ENCODE measurements at regions not wholly inside any gene's neighbourhood (a gene's known extent, or its start where the extent isn't known, plus 50 kb on each side); places are given as distances from the start of the nearest gene placed in this dataset.

- intact Hi-C loops (cut with DNase I), result no loop called here
- 35 to 62% (median 44%) methylated on average over 9 of the region's 9 CpGs for WGBS, 3 donors
- H3K27me3 ChIP-seq, result no peaks in the 10 kb centered on the region
- peaks cover 2% of the 10 kb centered on the region for H3K4me1 ChIP-seq (ENCODE audit: insufficient read depth)
- H3K27ac ChIP-seq, result no peak overlapping the region
- no peaks in the 10 kb centered on the region for H3K9me3 ChIP-seq
- peak in 3 of 5 donors; percentile 16 to 44 (median 34) for DNase-seq
- H3K4me3 ChIP-seq, result no peak overlapping the region
- TF ChIP-seq EP300 (IDR thresholded peaks at IDR 0.05), result no peak
- TF ChIP-seq POLR2A (IDR thresholded peaks at IDR 0.05), result no peak
- TF ChIP-seq, protein P1, sequence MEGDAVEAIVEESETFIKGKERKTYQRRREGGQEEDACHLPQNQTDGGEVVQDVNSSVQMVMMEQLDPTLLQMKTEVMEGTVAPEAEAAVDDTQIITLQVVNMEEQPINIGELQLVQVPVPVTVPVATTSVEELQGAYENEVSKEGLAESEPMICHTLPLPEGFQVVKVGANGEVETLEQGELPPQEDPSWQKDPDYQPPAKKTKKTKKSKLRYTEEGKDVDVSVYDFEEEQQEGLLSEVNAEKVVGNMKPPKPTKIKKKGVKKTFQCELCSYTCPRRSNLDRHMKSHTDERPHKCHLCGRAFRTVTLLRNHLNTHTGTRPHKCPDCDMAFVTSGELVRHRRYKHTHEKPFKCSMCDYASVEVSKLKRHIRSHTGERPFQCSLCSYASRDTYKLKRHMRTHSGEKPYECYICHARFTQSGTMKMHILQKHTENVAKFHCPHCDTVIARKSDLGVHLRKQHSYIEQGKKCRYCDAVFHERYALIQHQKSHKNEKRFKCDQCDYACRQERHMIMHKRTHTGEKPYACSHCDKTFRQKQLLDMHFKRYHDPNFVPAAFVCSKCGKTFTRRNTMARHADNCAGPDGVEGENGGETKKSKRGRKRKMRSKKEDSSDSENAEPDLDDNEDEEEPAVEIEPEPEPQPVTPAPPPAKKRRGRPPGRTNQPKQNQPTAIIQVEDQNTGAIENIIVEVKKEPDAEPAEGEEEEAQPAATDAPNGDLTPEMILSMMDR (IDR thresholded peaks at IDR 0.05), result no peak
- no peaks in the 10 kb centered on the region for H3K36me3 ChIP-seq
Observed at GRCh38 chr12:67754933-67755697, 106.6 kb downstream of the DYRK2 start.

DNA sequence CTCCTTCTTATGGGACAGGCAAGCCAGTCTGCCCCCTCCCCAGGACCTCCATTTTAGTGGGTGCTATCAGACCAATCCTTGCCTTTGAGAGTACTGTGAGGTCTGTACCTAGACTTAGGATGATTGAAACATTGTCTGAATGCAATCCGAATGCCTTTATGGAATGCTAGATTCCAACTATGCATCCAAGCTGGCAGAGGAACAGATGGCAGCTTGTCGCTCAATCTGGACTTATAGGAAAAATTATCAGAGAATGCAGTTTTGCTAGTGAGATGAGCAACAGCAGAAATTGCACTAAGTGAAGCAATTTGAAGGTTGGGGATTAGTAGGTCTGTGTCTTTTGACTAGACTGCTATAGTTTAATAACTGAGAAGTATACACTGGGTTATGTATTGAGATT, 109.1 kb downstream of the DYRK2 start:
- TF ChIP-seq POLR2A (IDR thresholded peaks at IDR 0.05), result no peak
- TF ChIP-seq, protein P1 (IDR thresholded peaks at IDR 0.05), result no peak
- no peak for TF ChIP-seq EP300 (IDR thresholded peaks at IDR 0.05)
- intact Hi-C loops (cut with DNase I), result no loop called here
- Histone ChIP-seq H3K27me3 (no peaks in the 10 kb centered on the region), H3K4me1 (ENCODE audit: insufficient read depth) (peaks cover 2% of the 10 kb centered on the region), H3K4me3 (no peak overlapping the region), H3K9me3 (no peaks in the 10 kb centered on the region), H3K27ac (no peak overlapping the region), H3K36me3 (no peaks in the 10 kb centered on the region)
- DNase-seq, result no peak
- 92 to 96% (median 96%) methylated on average over 2 of the region's 2 CpGs for WGBS, 3 donors

- Histone ChIP-seq H3K27me3 (no peaks in the 10 kb centered on the region), H3K9me3 (no peaks in the 10 kb centered on the region), H3K4me1 (ENCODE audit: insufficient read depth) (peaks cover 2% of the 10 kb centered on the region), H3K27ac (no peak overlapping the region), H3K36me3 (no peaks in the 10 kb centered on the region), H3K4me3 (no peak overlapping the region)
- intact Hi-C loops (cut with DNase I), result no loop called here
- no peak for DNase-seq
- TF ChIP-seq POLR2A (IDR thresholded peaks at IDR 0.05), result no peak
- TF ChIP-seq, protein P1 (IDR thresholded peaks at IDR 0.05), result no peak
- TF ChIP-seq EP300 (IDR thresholded peaks at IDR 0.05), result no peak
- 60 to 71% (median 63%) methylated on average over 2 of the region's 2 CpGs for WGBS, 3 donors
Observed at GRCh38 chr12:67758119-67758518, 109.6 kb downstream of the DYRK2 start.

- DNase-seq, result no peak
- H3K27ac ChIP-seq, result no peak overlapping the region
- no peaks in the 10 kb centered on the region for H3K27me3 ChIP-seq
- H3K4me1 ChIP-seq (ENCODE audit: insufficient read depth), result peaks cover 2% of the 10 kb centered on the region
- TF ChIP-seq, protein P1 (IDR thresholded peaks at IDR 0.05), result no peak
- no peak for TF ChIP-seq EP300 (IDR thresholded peaks at IDR 0.05)
- no peak for TF ChIP-seq POLR2A (IDR thresholded peaks at IDR 0.05)
- H3K36me3 ChIP-seq, result no peaks in the 10 kb centered on the region
- no peaks in the 10 kb centered on the region for H3K9me3 ChIP-seq
- no peak overlapping the region for H3K4me3 ChIP-seq
- intact Hi-C loops (cut with DNase I), result no loop called here
- 39 to 52% (median 49%) methylated on average over 4 of the region's 4 CpGs for WGBS, 3 donors
Observed at GRCh38 chr12:67758521-67758920, 110.0 kb downstream of the DYRK2 start.

Data from ovary (tissue), 7 donors.